Testis (tissue), 2 donors: ENCODE measurements at regions not wholly inside any gene's neighbourhood (a gene's known extent, or its start where the extent isn't known, plus 50 kb on each side); places are given as distances from the start of the nearest gene placed in this dataset.

Source experiments
- POLR2A ChIP-seq: fragments of 450-650 bp; IDR thresholded peaks from one replicate; pipeline ENCODE4 v1.6.1; 2017; ENCODE audit warnings: antibody characterized with exemption, mild to moderate bottlenecking, moderate library complexity
- TF ChIP-seq, protein P1 (sequence below), 3 experiments: fragments of 450-650 bp in 2 of 3; fragments of 200-600 bp in 1 of 3; sonication (generic) in 1 of 3; IDR thresholded peaks; one replicate each; pipeline ENCODE4 v1.5.1; 2016 to 2019; ENCODE audit warnings: antibody characterized with exemption in 3 of 3, mild to moderate bottlenecking in 2 of 3, moderate library complexity in 1 of 3

- TF ChIP-seq, protein P1, sequence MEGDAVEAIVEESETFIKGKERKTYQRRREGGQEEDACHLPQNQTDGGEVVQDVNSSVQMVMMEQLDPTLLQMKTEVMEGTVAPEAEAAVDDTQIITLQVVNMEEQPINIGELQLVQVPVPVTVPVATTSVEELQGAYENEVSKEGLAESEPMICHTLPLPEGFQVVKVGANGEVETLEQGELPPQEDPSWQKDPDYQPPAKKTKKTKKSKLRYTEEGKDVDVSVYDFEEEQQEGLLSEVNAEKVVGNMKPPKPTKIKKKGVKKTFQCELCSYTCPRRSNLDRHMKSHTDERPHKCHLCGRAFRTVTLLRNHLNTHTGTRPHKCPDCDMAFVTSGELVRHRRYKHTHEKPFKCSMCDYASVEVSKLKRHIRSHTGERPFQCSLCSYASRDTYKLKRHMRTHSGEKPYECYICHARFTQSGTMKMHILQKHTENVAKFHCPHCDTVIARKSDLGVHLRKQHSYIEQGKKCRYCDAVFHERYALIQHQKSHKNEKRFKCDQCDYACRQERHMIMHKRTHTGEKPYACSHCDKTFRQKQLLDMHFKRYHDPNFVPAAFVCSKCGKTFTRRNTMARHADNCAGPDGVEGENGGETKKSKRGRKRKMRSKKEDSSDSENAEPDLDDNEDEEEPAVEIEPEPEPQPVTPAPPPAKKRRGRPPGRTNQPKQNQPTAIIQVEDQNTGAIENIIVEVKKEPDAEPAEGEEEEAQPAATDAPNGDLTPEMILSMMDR (IDR thresholded peaks at IDR 0.05): no peak
- no peak for TF ChIP-seq POLR2A
Observed at GRCh38 chr20:50313522-50313820, 122.8 kb downstream of the CEBPB start.
